H9 (cell line): ENCODE measurements at regions not wholly inside any gene's neighbourhood (a gene's known extent, or its start where the extent isn't known, plus 50 kb on each side); places are given as distances from the start of the nearest gene placed in this dataset.
A peak's percentile ranks its signal among the peaks of the same experiment; 100 is the strongest.

Experiments used
- DNase-seq: peaks from one replicate; pipeline ENCODE4 v3.0.0-alpha.2; 2017
- H2AFZ ChIP-seq: one replicate; pipeline ENCODE4 v1.6.1; 2013; ENCODE audit warnings: mild to moderate bottlenecking, low read length, control low read depth, moderate library complexity
- H2AK5ac ChIP-seq: 2 replicates; pipeline ENCODE4 v1.6.1; 2013; ENCODE audit warnings: low read length, control low read depth, mixed read lengths; ENCODE audit not compliant: insufficient read length
- H2BK120ac ChIP-seq: one replicate; pipeline ENCODE4 v1.6.1; 2013; ENCODE audit warnings: low read depth, mild to moderate bottlenecking, low read length, control low read depth, inconsistent platforms; ENCODE audit not compliant: poor library complexity, severe bottlenecking
- H2BK12ac ChIP-seq: 2 replicates; pipeline ENCODE4 v1.6.1; 2013; ENCODE audit warnings: low read length, control low read depth, mixed read lengths, low read depth; ENCODE audit not compliant: insufficient read length
- H2BK15ac ChIP-seq: 2 replicates; pipeline ENCODE4 v1.6.1; 2013; ENCODE audit warnings: low read depth, low read length, control low read depth
- H2BK20ac ChIP-seq: one replicate; pipeline ENCODE4 v1.6.1; 2013; ENCODE audit warnings: low read depth, mild to moderate bottlenecking, low read length, control low read depth, inconsistent platforms; ENCODE audit not compliant: poor library complexity, severe bottlenecking
- H2BK5ac ChIP-seq: 2 replicates; pipeline ENCODE4 v1.6.1; 2013; ENCODE audit warnings: low read length, control low read depth, mixed read lengths; ENCODE audit not compliant: insufficient read length
- H3K14ac ChIP-seq: 2 replicates; pipeline ENCODE4 v1.6.1; 2013; ENCODE audit warnings: low read length, control low read depth; ENCODE audit not compliant: insufficient read depth
- H3K18ac ChIP-seq: 2 replicates; pipeline ENCODE4 v1.6.1; 2013; ENCODE audit warnings: low read depth, mild to moderate bottlenecking, mixed read lengths, low read length, control low read depth; ENCODE audit not compliant: insufficient read length
- H3K23ac ChIP-seq: 2 replicates; pipeline ENCODE4 v1.6.1; 2013; ENCODE audit warnings: low read length, control low read depth, mixed read lengths, low read depth; ENCODE audit not compliant: insufficient read length
- H3K23me2 ChIP-seq: 2 replicates; pipeline ENCODE4 v1.6.1; 2013; ENCODE audit warnings: low read depth, mild to moderate bottlenecking, mixed read lengths, low read length, control low read depth; ENCODE audit not compliant: insufficient read length, poor library complexity, severe bottlenecking
- H3K27ac ChIP-seq: 2 replicates; pipeline ENCODE4 v1.5.1; 2013; ENCODE audit warnings: low read length, control low read depth, mixed read lengths, low read depth; ENCODE audit not compliant: insufficient read length
- H3K27me3 ChIP-seq: 2 replicates; pipeline ENCODE4 v1.6.1; 2013; ENCODE audit warnings: low read length, control low read depth, inconsistent platforms; ENCODE audit not compliant: insufficient read depth
- H3K4ac ChIP-seq: 2 replicates; pipeline ENCODE4 v1.6.1; 2013; ENCODE audit warnings: low read depth, mild to moderate bottlenecking, control low read depth, inconsistent platforms, low read length, moderate library complexity
- H3K4me1 ChIP-seq: 2 replicates; pipeline ENCODE4 v1.6.1; 2013; ENCODE audit warnings: low read length, control low read depth, inconsistent platforms; ENCODE audit not compliant: insufficient read depth
- H3K4me2 ChIP-seq: 2 replicates; pipeline ENCODE4 v1.6.1; 2013; ENCODE audit warnings: low read length, control low read depth, mixed read lengths; ENCODE audit not compliant: insufficient read length, insufficient read depth
- H3K56ac ChIP-seq: 2 replicates; pipeline ENCODE4 v1.6.1; 2013; ENCODE audit warnings: low read depth, mild to moderate bottlenecking, mixed read lengths, low read length, control low read depth; ENCODE audit not compliant: insufficient read length
- H3K79me1 ChIP-seq: 2 replicates; pipeline ENCODE4 v1.6.1; 2013; ENCODE audit warnings: low read depth, mild to moderate bottlenecking, moderate library complexity, low read length, control low read depth, inconsistent platforms; ENCODE audit not compliant: insufficient read depth, poor library complexity, severe bottlenecking
- H3K79me2 ChIP-seq: 2 replicates; pipeline ENCODE4 v1.6.1; 2013; ENCODE audit warnings: low read length, control low read depth, inconsistent platforms; ENCODE audit not compliant: insufficient read depth
- H3K9ac ChIP-seq: 2 replicates; pipeline ENCODE4 v1.6.1; 2013; ENCODE audit warnings: low read length, control low read depth, mixed read lengths; ENCODE audit not compliant: insufficient read length; ENCODE audit errors: extremely low read depth
- H3K9me3 ChIP-seq: one replicate; pipeline ENCODE4 v1.6.1; 2013; ENCODE audit warnings: low read depth, low read length, inconsistent platforms; ENCODE audit not compliant: control insufficient read depth
- H3T11ph ChIP-seq: one replicate; pipeline ENCODE4 v1.6.1; 2013; ENCODE audit warnings: mild to moderate bottlenecking, low read length, control low read depth, inconsistent platforms
- H4K20me1 ChIP-seq: one replicate; pipeline ENCODE4 v1.6.1; 2013; ENCODE audit not compliant: control insufficient read depth, insufficient read length, insufficient read depth
- H4K5ac ChIP-seq: 2 replicates; pipeline ENCODE4 v1.6.1; 2013; ENCODE audit warnings: low read depth, mild to moderate bottlenecking, mixed read lengths, low read length, control low read depth; ENCODE audit not compliant: insufficient read length
- H4K8ac ChIP-seq: replicated peaks from 2 replicates; pipeline ENCODE4 v1.6.1; 2013; ENCODE audit warnings: low read length, control low read depth, mixed read lengths, low read depth; ENCODE audit not compliant: insufficient read length
- H4K91ac ChIP-seq: 2 replicates; pipeline ENCODE4 v1.6.1; 2013; ENCODE audit warnings: low read depth, mild to moderate bottlenecking, moderate library complexity, mixed read lengths, low read length, control low read depth; ENCODE audit not compliant: insufficient read length
- H3K27ac Mint-ChIP-seq, 3 experiments: 2 replicates in 2 of 3; 3 replicates in 1 of 3; pipeline ENCODE4 v1.8.0; 2020 to 2021; ENCODE audit warnings: mixed read lengths in 3 of 3, mild to moderate bottlenecking in 1 of 3, moderate library complexity in 1 of 3
- H3K27me3 Mint-ChIP-seq: 2 replicates; pipeline ENCODE4 v1.8.0; 2021; ENCODE audit warnings: low read depth, mild to moderate bottlenecking, moderate library complexity, mixed read lengths
- H3K36me3 Mint-ChIP-seq, 3 experiments: 2 replicates in 2 of 3; 3 replicates in 1 of 3; pipeline ENCODE4 v1.8.0; 2020 to 2021; ENCODE audit warnings: low read depth in 3 of 3, mixed read lengths in 3 of 3; ENCODE audit not compliant: insufficient read depth in 1 of 3
- H3K4me1 Mint-ChIP-seq, 2 experiments: 2 replicates each; pipeline ENCODE4 v1.8.0; 2020; ENCODE audit warnings: mixed read lengths in 2 of 2
- H3K4me3 Mint-ChIP-seq, 2 experiments: 2 replicates in 1 of 2; 3 replicates in 1 of 2; pipeline ENCODE4 v1.8.0; 2020 to 2021; ENCODE audit warnings: mild to moderate bottlenecking in 2 of 2, mixed read lengths in 2 of 2, moderate library complexity in 1 of 2
- H3K9me3 Mint-ChIP-seq, 2 experiments: 2 replicates in 1 of 2; 3 replicates in 1 of 2; pipeline ENCODE4 v1.8.0; 2020; ENCODE audit warnings: mild to moderate bottlenecking in 2 of 2, mixed read lengths in 2 of 2, moderate library complexity in 1 of 2
- WGBS: extraction: QIAGEN DNeasy Blood & Tissue Kit; methylation state at CpG from one replicate; pipeline ENCODE4 v1.1.7; 2013; ENCODE audit warnings: missing lambda C conversion rate, low lambda C conversion rate, mixed read lengths; ENCODE audit not compliant: insufficient read length; ENCODE audit errors: extremely low coverage; 5-methylcytosine and 5-hydroxymethylcytosine counted together
- TF ChIP-seq, protein P1 (sequence below): fragments of 200-600 bp; sonication (generic); conservative IDR thresholded peaks from 3 replicates; pipeline ENCODE4 v1.8.0; 2021; ENCODE audit warnings: antibody characterized with exemption, mild to moderate bottlenecking

DNA sequence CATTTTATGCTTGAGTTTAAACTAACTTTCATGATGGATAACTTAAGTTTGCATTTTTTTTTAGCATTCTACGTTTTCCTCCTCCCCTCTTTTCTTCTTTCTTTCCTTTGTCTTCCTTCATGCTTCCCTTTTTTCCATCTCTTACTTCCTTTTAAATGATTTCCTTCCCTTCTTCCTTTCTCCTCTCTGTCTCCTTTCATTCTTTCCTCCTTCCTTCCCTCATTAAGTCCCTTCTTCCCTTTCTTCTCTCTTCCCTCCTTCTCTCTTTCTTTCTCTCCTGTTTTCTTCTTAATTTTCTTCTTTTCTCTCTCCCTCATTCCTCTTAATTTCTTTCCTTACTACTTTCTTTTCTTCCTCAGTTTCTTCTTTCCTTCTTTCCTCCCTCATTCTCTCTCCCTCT, 376.0 kb downstream of the LRIG3 start:
- no peaks in the 10 kb centered on the region for H3K27me3 Mint-ChIP-seq
- no CpG with 5 or more reads among the region's 1 CpG for WGBS
- no peak overlapping the region for H3K18ac ChIP-seq

More for the DNA sequence above, 376.0 kb downstream of the LRIG3 start:
- Histone ChIP-seq H2BK5ac (no peak overlapping the region), H3K9ac (no peak overlapping the region), H3K27me3 (no peaks in the 10 kb centered on the region), H2BK20ac (no peak overlapping the region), H2AK5ac (no peak overlapping the region), H3K27ac (no peak overlapping the region), H3K23ac (no peak overlapping the region), H3K79me2 (no peaks in the 10 kb centered on the region), H3K4me1 (peaks cover 3% of the 10 kb centered on the region; the same call in 1 of the 2 replicates), H3K9me3 (no peaks in the 10 kb centered on the region), H4K5ac (no peak overlapping the region), H2AFZ (no peak overlapping the region), H3K23me2 (no peaks in the 10 kb centered on the region), H3K79me1 (no peaks in the 10 kb centered on the region), H4K8ac (no peak overlapping the region), H2BK12ac (no peak overlapping the region), H3K4me2 (no peak overlapping the region), H4K91ac (no peak overlapping the region), H3T11ph (no peak overlapping the region), H4K20me1 (no peaks in the 10 kb centered on the region), H3K4ac (no peak overlapping the region), H3K14ac (no peak overlapping the region), H3K56ac (no peak overlapping the region), H2BK15ac (no peak overlapping the region), H2BK120ac (no peak overlapping the region)
- H3K4me1 Mint-ChIP-seq, result peaks cover 21 to 35% of the 10 kb centered on the region in 2 experiments
- H3K4me3 Mint-ChIP-seq, result no peak overlapping the region
- TF ChIP-seq, protein P1, sequence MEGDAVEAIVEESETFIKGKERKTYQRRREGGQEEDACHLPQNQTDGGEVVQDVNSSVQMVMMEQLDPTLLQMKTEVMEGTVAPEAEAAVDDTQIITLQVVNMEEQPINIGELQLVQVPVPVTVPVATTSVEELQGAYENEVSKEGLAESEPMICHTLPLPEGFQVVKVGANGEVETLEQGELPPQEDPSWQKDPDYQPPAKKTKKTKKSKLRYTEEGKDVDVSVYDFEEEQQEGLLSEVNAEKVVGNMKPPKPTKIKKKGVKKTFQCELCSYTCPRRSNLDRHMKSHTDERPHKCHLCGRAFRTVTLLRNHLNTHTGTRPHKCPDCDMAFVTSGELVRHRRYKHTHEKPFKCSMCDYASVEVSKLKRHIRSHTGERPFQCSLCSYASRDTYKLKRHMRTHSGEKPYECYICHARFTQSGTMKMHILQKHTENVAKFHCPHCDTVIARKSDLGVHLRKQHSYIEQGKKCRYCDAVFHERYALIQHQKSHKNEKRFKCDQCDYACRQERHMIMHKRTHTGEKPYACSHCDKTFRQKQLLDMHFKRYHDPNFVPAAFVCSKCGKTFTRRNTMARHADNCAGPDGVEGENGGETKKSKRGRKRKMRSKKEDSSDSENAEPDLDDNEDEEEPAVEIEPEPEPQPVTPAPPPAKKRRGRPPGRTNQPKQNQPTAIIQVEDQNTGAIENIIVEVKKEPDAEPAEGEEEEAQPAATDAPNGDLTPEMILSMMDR, result no peak
- peaks cover 3 to 7% of the 10 kb centered on the region in 2 experiments; a peak in 4 of 5 replicates for H3K9me3 Mint-ChIP-seq
- H3K36me3 Mint-ChIP-seq, result peaks cover 0 to 11% (median 4%) of the 10 kb centered on the region in 3 experiments; a peak in 4 of 7 replicates
- no peak for DNase-seq
- peak overlapping the region; percentile 22 to 86 (median 52); a peak in 3 of 7 replicates for H3K27ac Mint-ChIP-seq
